ENCODE measurements at regions not wholly inside any gene's neighbourhood (a gene's known extent, or its start where the extent isn't known, plus 50 kb on each side); places are given as distances from the start of the nearest gene placed in this dataset.
"Not testable (repeated sequence)": the region's sequence is repeated elsewhere in the genome, so short reads cannot be mapped to it uniquely, and the experiment has no call there.

DNA sequence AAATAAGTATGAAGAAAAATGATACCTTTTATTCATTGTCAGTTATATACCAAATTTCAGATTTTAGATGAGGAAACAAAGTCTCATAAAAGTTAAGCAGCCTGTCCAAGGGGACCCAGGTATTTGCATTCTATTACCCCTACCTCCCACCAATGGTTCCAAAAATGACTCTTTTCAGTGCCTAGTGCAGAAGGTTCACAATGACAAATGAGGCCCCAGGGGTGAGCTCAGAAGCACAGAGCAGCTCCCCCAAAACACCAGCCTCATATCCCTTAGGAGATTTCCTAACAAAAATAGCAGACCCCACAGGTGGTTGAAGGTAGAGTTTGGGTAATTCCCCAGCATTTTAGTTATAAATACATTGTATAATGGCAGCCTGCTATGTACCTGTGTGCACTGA, 168.6 kb downstream of the REEP3 start:
- DNase-seq (ENCODE audit: low read depth), result no peak
- H3K4me3 ChIP-seq (ENCODE audit: low read depth, low read length), result no peak overlapping the region
- TF ChIP-seq, protein P1, sequence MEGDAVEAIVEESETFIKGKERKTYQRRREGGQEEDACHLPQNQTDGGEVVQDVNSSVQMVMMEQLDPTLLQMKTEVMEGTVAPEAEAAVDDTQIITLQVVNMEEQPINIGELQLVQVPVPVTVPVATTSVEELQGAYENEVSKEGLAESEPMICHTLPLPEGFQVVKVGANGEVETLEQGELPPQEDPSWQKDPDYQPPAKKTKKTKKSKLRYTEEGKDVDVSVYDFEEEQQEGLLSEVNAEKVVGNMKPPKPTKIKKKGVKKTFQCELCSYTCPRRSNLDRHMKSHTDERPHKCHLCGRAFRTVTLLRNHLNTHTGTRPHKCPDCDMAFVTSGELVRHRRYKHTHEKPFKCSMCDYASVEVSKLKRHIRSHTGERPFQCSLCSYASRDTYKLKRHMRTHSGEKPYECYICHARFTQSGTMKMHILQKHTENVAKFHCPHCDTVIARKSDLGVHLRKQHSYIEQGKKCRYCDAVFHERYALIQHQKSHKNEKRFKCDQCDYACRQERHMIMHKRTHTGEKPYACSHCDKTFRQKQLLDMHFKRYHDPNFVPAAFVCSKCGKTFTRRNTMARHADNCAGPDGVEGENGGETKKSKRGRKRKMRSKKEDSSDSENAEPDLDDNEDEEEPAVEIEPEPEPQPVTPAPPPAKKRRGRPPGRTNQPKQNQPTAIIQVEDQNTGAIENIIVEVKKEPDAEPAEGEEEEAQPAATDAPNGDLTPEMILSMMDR (IDR thresholded peaks at IDR 0.05; ENCODE audit: insufficient read depth, low read depth, low read length), result no peak

DNA sequence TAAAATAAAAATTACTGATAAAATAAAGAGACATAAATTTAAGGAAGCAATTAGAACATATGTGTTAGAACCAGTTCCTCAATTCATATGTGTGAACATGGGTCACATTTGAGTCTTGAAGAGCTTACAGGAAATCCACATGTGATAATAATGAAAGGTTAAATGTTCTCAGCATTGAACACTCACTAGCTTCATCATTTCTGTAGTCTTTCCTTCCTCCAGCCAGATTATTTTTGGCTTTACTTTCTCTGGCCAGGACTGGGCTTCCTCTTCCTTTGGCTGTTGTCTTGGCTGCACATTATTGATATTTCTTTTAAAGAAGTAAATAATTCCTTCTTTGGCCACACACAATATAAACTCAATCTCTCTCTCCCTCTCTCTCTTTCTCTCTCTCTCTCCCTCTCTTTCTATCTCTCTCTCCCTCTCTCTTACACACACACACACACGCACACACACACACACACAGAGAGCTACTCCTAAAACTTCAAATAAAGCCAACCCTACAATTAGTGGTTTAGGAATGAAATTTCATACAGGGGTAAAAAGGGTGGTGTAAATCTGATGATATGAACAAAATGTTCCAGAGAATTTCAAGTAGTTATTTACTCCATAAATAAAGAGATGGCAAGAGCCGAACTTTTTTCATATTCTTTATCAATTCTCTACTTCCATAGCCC, 171.2 kb downstream of the REEP3 start:
- no peak overlapping the region for H3K4me3 ChIP-seq (ENCODE audit: low read depth, low read length)
- DNase-seq (ENCODE audit: low read depth), result no peak
- TF ChIP-seq, protein P1 (IDR thresholded peaks at IDR 0.05; ENCODE audit: insufficient read depth, low read depth, low read length), result no peak

- H3K4me3 ChIP-seq (ENCODE audit: low read depth, low read length); DNase-seq (ENCODE audit: low read depth): not testable (repeated sequence)
These were observed 171.8 kb downstream of the REEP3 start for GRCh38 chr10:63693021-63693420.

GRCh38 chr10:63696205-63696604, 175.0 kb downstream of the REEP3 start:
- no peak overlapping the region for H3K4me3 ChIP-seq (ENCODE audit: low read depth, low read length)
- no peak for DNase-seq (ENCODE audit: low read depth)
- TF ChIP-seq, protein P1 (IDR thresholded peaks at IDR 0.05; ENCODE audit: insufficient read depth, low read depth, low read length), result no peak

DNA sequence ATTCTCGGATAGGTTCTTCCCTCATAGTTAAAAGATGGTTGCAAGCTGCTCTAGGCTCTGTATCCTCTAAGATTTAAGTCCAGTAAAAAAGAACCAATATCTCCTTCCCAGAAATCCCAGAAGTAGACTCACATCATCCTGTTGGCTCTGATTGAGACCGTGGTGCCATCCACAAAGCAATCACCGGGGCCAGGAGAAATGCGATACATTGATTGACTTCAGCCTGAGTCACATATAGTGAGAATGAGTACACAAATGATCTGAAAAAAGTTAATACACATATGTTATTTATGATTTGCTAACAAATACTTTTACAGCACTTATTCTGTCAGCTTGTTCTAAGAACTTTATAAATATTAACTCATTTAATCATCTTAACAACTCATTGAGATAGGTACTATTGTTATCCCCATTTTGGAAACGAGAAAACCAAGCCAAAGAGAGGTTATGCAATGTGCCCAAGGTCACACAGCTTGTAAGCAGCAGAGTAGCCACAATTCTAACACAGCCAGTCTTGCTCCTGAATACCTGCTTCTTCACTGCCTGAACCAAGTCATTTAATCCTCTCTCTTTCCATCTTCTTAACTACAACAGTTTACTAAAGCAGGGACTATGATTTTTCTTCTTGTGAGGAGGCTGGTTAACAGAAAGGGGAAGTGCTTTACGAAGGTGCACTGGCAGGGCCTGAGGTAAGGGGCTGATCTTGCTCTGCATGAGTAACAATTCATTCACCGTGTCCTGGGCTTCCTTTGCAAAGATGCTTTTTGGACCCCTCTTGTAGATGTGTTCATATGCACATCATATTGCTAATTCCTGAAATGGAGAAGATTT, 177.0 kb downstream of the REEP3 start:
- no peak for DNase-seq (ENCODE audit: low read depth)
- TF ChIP-seq, protein P1 (IDR thresholded peaks at IDR 0.05; ENCODE audit: insufficient read depth, low read depth, low read length), result no peak
- H3K4me3 ChIP-seq (ENCODE audit: low read depth, low read length), result no peak overlapping the region

DNA sequence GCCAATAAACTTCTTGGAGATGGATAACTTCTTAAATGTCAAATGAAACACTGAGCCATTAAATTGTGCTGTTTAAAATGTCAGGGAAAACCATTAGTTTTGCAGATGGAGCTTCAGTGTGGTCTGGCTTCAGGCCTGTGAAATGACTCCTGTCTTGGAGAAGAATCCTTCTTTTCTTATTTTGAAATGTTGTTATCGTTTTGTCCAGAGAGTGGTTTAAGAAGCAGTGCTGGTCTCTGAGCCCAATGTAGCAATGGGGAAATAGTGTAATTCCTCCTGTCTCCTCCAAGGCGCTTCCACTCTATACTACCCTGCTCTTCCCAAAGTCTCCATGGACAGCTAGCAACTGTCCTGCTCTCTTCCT, 177.6 kb downstream of the REEP3 start:
- no peak for DNase-seq (ENCODE audit: low read depth)
- TF ChIP-seq, protein P1 (IDR thresholded peaks at IDR 0.05; ENCODE audit: insufficient read depth, low read depth, low read length), result no peak
- no peak overlapping the region for H3K4me3 ChIP-seq (ENCODE audit: low read depth, low read length)

DNA sequence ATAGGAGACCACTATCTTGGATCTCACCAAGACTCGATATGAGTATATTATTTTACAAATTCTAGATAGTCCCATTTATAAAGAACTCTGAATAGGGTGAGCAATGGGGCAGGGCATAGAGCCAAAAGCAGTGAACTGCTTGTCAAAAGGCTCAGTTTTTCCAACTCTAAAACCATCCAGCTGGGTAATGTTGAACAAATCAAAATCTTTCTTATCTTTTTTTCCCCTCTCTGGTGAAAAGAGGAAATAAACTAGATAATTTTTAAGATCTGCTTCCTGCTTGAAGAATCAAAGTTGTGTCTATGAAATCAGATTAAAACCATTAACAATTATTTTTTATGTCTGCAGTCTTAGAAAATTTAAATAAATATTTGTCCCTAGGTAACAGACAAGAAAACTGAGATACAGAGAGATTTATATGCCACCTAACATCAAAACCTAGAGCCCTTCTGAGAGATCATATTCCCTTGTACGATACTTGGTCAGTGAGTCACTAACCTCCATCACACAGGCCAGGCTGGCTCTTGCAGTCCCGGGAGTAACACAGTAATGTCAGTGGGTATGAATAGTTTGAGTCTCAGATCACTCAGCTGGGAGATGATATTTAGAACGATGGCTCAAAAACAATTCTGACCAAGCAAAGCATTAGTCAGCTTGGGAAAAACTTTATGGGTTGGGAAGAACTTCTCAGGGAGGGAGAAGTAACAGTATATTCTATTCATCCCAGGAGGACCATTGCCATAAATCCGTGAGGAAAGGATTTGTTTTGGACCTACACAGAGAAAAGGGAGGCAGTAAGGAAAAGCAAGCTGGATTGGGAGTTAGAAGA, 178.8 kb downstream of the REEP3 start:
- H3K4me3 ChIP-seq (ENCODE audit: low read depth, low read length), result no peak overlapping the region
- TF ChIP-seq, protein P1 (IDR thresholded peaks at IDR 0.05; ENCODE audit: insufficient read depth, low read depth, low read length), result no peak

More for the DNA sequence above, 178.8 kb downstream of the REEP3 start:
- DNase-seq (ENCODE audit: low read depth), result peak; percentile 95
